ENCODE measurements at regions not wholly inside any gene's neighbourhood (a gene's known extent, or its start where the extent isn't known, plus 50 kb on each side); places are given as distances from the start of the nearest gene placed in this dataset.
A peak's percentile ranks its signal among the peaks of the same experiment; 100 is the strongest.

- peak; percentile 91 for DNase-seq (ENCODE audit: low read depth, low spot score)
- in situ Hi-C loops (cut with HindIII; ENCODE audit: low sequenced_read_pairs): no loop called here
- H3K4me3 ChIP-seq (ENCODE audit: low read depth, low read length): no peak overlapping the region
- no peak for TF ChIP-seq CTCF (IDR thresholded peaks at IDR 0.05; ENCODE audit: low read depth, low read length)
Observed at GRCh38 chr6:143579703-143580102, 68.2 kb upstream of the FUCA2 start.

- in situ Hi-C loops (cut with HindIII; ENCODE audit: low sequenced_read_pairs): no loop called here
Observed at GRCh38 chr6:143578054-143578453, 66.5 kb upstream of the FUCA2 start.

GRCh38 chr6:143575901-143576426 lies 64.4 kb upstream of the FUCA2 start:
- no peak for TF ChIP-seq CTCF (IDR thresholded peaks at IDR 0.05; ENCODE audit: low read depth, low read length)
- H3K4me3 ChIP-seq (ENCODE audit: low read depth, low read length): no peak overlapping the region
- DNase-seq (ENCODE audit: low read depth, low spot score): no peak
- in situ Hi-C loops (cut with HindIII; ENCODE audit: low sequenced_read_pairs): no loop called here

More at GRCh38 chr6:143578054-143578453, 66.5 kb upstream of the FUCA2 start:
- TF ChIP-seq CTCF (IDR thresholded peaks at IDR 0.05; ENCODE audit: low read depth, low read length): no peak
- no peak overlapping the region for H3K4me3 ChIP-seq (ENCODE audit: low read depth, low read length)
- no peak for DNase-seq (ENCODE audit: low read depth, low spot score)

GRCh38 chr6:143575440-143575839 lies 63.9 kb upstream of the FUCA2 start:
- TF ChIP-seq CTCF (IDR thresholded peaks at IDR 0.05; ENCODE audit: low read depth, low read length): peak; percentile 81
- in situ Hi-C loops (cut with HindIII; ENCODE audit: low sequenced_read_pairs): no loop called here
- peak; percentile 86 for DNase-seq (ENCODE audit: low read depth, low spot score)
- no peak overlapping the region for H3K4me3 ChIP-seq (ENCODE audit: low read depth, low read length)

- no peak overlapping the region for H3K4me3 ChIP-seq (ENCODE audit: low read depth, low read length)
- in situ Hi-C loops (cut with HindIII; ENCODE audit: low sequenced_read_pairs): no loop called here
- DNase-seq (ENCODE audit: low read depth, low spot score): no peak
- no peak for TF ChIP-seq CTCF (IDR thresholded peaks at IDR 0.05; ENCODE audit: low read depth, low read length)
Observed at GRCh38 chr6:143570147-143570853, 58.8 kb upstream of the FUCA2 start.

- DNase-seq (ENCODE audit: low read depth, low spot score): peak; percentile 34
Observed at GRCh38 chr6:143569040-143569439, 57.5 kb upstream of the FUCA2 start.

More at GRCh38 chr6:143569040-143569439, 57.5 kb upstream of the FUCA2 start:
- TF ChIP-seq CTCF (IDR thresholded peaks at IDR 0.05; ENCODE audit: low read depth, low read length): no peak
- no peak overlapping the region for H3K4me3 ChIP-seq (ENCODE audit: low read depth, low read length)
- in situ Hi-C loops (cut with HindIII; ENCODE audit: low sequenced_read_pairs): no loop called here

All from astrocyte of the spinal cord (primary cell).